ENCODE measurements at regions not wholly inside any gene's neighbourhood (a gene's known extent, or its start where the extent isn't known, plus 50 kb on each side); places are given as distances from the start of the nearest gene placed in this dataset.

DNA sequence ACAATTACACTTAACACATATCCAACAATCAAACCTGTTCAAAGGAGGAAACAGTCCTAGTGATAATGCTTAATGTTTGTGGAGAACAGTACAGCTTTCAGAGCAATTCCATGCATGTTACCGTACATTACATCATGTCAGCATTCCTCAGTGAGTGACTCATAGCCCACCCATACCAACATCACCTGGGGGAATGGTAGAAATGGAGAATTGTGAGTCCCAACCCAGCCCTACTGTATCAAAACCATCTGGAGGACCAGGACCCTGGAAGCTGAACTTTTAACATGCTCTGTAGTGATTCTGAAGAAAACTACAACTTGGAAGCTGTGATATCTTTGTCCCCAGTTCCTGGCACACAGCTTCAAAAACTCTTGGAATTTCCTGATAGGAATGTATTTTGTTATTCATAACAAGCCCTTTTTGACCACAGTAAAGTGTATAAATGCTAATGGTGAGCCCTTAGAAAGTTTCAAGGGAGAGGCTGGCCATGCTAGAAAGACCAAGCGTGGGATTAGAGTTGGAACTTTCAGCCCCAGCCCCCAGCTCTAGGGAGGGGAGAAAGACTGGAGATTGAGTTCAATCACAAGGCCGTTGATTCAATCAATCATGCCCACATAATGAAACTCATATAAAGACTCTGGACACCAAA, 301.1 kb downstream of the BUD13 start:
- DNase-seq (ENCODE audit: low read depth, low spot score), result no peak
- no peak overlapping the region for H3K4me3 ChIP-seq (ENCODE audit: low read length)

DNA sequence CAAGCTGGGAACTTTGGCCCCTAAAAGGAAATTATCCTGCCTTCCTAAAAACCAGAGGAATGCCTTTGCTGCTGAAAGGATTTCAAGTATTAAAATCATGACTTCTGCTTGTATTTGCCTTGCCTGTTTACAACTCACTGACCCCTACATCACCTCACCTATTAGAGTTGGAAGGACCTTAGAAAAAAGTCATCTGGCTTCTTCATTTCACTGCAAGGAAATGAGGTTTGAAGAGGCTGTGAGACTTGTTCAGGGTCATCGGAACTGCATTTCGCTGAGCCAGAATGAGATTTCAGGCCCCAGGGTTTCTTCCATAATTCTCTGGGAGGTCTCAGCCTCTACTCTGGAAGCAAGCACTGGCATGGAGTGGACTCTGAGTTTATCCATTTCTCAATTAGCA, 304.1 kb downstream of the BUD13 start:
- H3K4me3 ChIP-seq (ENCODE audit: low read length), result no peak overlapping the region
- no peak for DNase-seq (ENCODE audit: low read depth, low spot score)

DNA sequence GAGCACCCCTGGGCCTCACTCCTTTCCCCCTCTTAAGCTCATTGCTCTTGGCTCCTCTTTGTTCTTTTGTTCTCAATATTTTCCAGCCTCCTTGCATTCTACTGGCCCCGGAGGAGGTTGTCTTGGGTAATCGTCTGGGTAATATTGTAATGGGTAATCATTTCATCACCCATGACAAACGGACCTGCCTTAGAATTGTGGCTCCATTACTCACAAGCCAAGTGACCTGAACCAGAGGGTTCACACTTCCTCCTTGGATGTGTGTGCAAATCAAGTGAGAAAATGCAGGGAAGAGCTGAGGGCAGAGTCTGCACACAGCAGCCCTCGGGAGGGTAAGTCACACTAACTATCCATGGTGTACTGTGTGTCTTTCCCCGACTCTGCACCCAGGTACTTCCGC, 305.0 kb downstream of the BUD13 start:
- DNase-seq (ENCODE audit: low read depth, low spot score), result no peak
- no peak overlapping the region for H3K4me3 ChIP-seq (ENCODE audit: low read length)

- H3K4me3 ChIP-seq (ENCODE audit: low read length), result no peak overlapping the region
- DNase-seq (ENCODE audit: low read depth, low spot score), result no peak
Observed at GRCh38 chr11:116466801-116467200, 306.0 kb downstream of the BUD13 start.

GRCh38 chr11:116466191-116466590, 306.6 kb downstream of the BUD13 start:
- no peak for DNase-seq (ENCODE audit: low read depth, low spot score)
- no peak overlapping the region for H3K4me3 ChIP-seq (ENCODE audit: low read length)

- no peak for DNase-seq (ENCODE audit: low read depth, low spot score)
Observed at GRCh38 chr11:116465056-116465455, 307.7 kb downstream of the BUD13 start.

DNA sequence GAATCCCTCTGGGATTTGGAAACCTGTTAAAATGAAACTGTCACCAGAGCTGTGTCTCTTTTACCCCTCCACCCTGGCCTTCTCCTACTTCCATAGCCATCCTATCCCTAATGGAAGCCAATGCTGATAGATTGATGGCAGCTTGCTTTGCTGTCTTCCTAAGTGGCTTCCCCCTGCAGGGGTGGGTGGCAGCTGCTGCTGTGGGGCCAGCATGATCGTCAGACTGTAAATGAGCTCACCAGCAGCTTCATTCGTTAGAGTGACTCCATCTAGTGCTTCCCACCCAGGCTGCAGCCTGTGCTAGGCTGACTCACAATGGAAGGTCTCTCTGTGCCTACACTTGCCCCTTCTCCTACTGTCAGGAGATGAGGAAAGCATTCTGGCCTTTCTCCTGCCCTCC, 311.0 kb downstream of the BUD13 start:
- H3K4me3 ChIP-seq (ENCODE audit: low read length), result no peak overlapping the region
- no peak for DNase-seq (ENCODE audit: low read depth, low spot score)

More at GRCh38 chr11:116465056-116465455, 307.7 kb downstream of the BUD13 start:
- no peak overlapping the region for H3K4me3 ChIP-seq (ENCODE audit: low read length)

GRCh38 chr11:116460156-116460920, 312.4 kb downstream of the BUD13 start:
- DNase-seq (ENCODE audit: low read depth, low spot score), result no peak
- no peak overlapping the region for H3K4me3 ChIP-seq (ENCODE audit: low read length)

- no peak for DNase-seq (ENCODE audit: low read depth, low spot score)
- no peak overlapping the region for H3K4me3 ChIP-seq (ENCODE audit: low read length)
Observed at GRCh38 chr11:116459185-116460045, 313.4 kb downstream of the BUD13 start.

GRCh38 chr11:116458546-116458945, 314.2 kb downstream of the BUD13 start:
- no peak for DNase-seq (ENCODE audit: low read depth, low spot score)
- H3K4me3 ChIP-seq (ENCODE audit: low read length), result no peak overlapping the region

DNA sequence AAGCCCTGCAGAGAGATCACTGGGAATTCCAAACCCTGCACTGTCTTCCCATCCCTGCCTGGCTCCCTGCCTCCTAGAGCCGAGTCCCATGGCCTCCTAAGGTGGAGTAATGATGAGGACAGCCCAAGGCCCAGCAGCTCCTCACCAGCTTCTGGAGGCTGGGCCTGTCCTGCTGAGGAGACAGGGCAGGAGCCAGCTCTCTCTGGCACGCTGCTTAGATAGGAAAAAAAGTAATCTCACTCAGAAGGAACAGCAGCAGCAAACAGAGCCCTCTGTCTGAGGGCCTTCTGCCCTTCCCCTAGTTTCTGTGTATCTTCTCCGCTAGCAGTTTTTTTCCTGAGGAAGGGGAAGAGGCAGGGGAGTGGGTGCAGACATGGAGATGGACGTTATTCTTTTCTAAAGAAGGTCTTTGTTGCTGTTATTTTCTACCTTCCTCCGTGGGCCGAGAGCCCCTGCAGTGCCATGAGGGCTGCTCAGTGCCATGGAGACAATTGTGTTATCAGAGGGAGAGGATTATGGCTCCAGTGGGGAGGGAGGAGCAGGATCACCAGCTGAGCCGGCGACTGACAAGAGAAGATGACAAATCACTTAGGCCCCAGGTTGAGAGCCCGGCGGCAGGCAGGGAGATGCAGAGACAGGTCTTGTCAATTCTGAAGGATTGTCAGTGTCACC, 315.3 kb downstream of the BUD13 start:
- DNase-seq (ENCODE audit: low read depth, low spot score), result no peak
- no peak overlapping the region for H3K4me3 ChIP-seq (ENCODE audit: low read length)

DNA sequence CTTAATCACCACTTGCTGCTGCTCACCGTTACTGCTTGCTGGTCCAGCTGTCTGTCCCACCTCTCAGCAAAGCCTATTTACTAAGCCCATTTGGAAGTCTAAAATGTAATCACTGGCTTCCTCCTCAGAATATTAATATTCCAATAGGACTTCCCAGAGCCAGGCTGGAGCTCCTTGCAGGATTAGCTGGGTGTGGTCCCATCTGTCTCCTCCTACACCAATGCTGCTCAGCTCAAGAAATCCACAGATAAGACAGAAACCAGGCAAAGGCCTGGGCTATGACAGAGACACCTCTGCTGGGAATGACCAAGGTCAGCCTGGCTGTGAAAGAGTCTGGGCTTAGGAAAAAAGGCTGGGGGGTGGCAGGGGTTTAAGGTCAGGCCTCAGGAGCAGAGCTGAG, 317.8 kb downstream of the BUD13 start:
- no peak overlapping the region for H3K4me3 ChIP-seq (ENCODE audit: low read length)
- DNase-seq (ENCODE audit: low read depth, low spot score), result no peak

DNA sequence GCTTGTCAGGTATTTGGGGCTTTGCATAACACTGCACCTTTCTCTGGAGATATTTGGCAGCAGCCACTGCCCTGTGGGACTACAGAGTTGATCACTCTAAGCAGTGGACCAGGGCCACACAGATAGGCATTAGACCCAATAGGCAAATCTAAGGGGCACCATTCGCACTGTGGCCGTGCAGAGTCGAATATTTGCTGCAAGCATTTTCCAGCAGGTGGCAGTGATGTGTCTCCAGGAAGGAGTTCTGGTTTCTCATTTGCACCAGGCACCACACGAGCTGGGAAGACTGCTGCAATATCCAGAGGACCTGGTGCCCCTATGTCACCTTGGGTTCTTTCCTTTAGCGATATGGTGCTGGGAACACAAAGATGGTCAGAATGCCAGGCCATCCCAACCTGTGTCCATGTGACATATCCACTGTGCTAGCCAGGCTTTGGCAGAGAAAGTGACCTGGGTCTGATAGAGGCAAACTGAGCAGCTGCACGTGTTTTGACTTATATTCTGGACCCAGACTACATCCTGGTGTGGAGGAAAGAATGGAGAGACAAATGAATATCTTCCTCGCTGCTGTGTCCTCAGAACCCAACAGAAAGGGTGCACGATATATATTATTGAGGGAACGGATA, 318.7 kb downstream of the BUD13 start:
- no peak overlapping the region for H3K4me3 ChIP-seq (ENCODE audit: low read length)
- DNase-seq (ENCODE audit: low read depth, low spot score), result peak; percentile 22

- no peak for DNase-seq (ENCODE audit: low read depth, low spot score)
- H3K4me3 ChIP-seq (ENCODE audit: low read length), result no peak overlapping the region
Observed at GRCh38 chr11:116452461-116452860, 320.3 kb downstream of the BUD13 start.

- DNase-seq (ENCODE audit: low read depth, low spot score), result no peak
- no peak overlapping the region for H3K4me3 ChIP-seq (ENCODE audit: low read length)
Observed at GRCh38 chr11:116449522-116449921, 323.3 kb downstream of the BUD13 start.

- no peak overlapping the region for H3K4me3 ChIP-seq (ENCODE audit: low read length)
- DNase-seq (ENCODE audit: low read depth, low spot score), result no peak
Observed at GRCh38 chr11:116446048-116446941, 326.5 kb downstream of the BUD13 start.

GRCh38 chr11:116445108-116446047, 327.4 kb downstream of the BUD13 start:
- DNase-seq (ENCODE audit: low read depth, low spot score), result no peak
- H3K4me3 ChIP-seq (ENCODE audit: low read length), result no peak overlapping the region

All from Jurkat, Clone E6-1 (cell line).